Sigmoid colon (tissue), 4 donors: ENCODE measurements at regions not wholly inside any gene's neighbourhood (a gene's known extent, or its start where the extent isn't known, plus 50 kb on each side); places are given as distances from the start of the nearest gene placed in this dataset.

Experiments
- POLR2AphosphoS5 ChIP-seq, 4 donors: sonication (generic); formaldehyde crosslinking; IDR thresholded peaks; one replicate each; pipeline ENCODE4 v1.6.1; 2017; ENCODE audit warnings: antibody characterized with exemption in 4 of 4
- TF ChIP-seq, protein P1 (sequence below), 4 experiments: fragments of 450-650 bp in 3 of 4; fragments of 200-600 bp in 1 of 4; IDR thresholded peaks; one replicate each; pipeline ENCODE4 v1.5.1; 2016 to 2019; ENCODE audit warnings: antibody characterized with exemption in 4 of 4, mild to moderate bottlenecking in 3 of 4, moderate library complexity in 2 of 4

DNA sequence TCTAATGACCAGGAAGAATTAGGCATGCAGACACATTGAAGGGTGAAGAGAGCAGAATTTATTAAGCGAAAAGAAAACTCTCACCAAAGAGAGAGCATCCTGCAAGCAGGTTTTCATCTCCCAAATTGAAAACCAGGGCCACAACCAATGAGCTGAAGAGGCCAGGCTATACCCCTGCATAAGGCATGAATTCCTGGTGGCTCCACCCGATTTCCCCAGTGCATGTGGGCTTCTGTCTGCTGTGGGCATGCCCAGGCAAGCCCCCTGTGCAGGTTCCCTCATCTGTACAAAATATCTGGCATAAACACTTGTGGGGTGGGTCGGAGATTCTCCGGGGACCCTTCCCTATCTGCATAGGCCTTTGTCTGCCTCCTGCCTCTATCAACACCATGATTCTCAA lies 621.6 kb upstream of the LRRTM1 start:
- TF ChIP-seq, protein P1, sequence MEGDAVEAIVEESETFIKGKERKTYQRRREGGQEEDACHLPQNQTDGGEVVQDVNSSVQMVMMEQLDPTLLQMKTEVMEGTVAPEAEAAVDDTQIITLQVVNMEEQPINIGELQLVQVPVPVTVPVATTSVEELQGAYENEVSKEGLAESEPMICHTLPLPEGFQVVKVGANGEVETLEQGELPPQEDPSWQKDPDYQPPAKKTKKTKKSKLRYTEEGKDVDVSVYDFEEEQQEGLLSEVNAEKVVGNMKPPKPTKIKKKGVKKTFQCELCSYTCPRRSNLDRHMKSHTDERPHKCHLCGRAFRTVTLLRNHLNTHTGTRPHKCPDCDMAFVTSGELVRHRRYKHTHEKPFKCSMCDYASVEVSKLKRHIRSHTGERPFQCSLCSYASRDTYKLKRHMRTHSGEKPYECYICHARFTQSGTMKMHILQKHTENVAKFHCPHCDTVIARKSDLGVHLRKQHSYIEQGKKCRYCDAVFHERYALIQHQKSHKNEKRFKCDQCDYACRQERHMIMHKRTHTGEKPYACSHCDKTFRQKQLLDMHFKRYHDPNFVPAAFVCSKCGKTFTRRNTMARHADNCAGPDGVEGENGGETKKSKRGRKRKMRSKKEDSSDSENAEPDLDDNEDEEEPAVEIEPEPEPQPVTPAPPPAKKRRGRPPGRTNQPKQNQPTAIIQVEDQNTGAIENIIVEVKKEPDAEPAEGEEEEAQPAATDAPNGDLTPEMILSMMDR (IDR thresholded peaks at IDR 0.05): no peak
- TF ChIP-seq POLR2AphosphoS5 (IDR thresholded peaks at IDR 0.05): no peak
